K562 (cell line): ENCODE measurements at regions not wholly inside any gene's neighbourhood (a gene's known extent, or its start where the extent isn't known, plus 50 kb on each side); places are given as distances from the start of the nearest gene placed in this dataset.

Source experiments
- ATAC-seq: fragments of 200-7000 bp; cut with Tn5 transposase; 3 replicates; pipeline ENCODE4 v1.9.1; 2020; ENCODE audit warnings: moderate library complexity
- BruUV-seq: library from RNA; stranded (reverse); fragments of 400-500 nt; replicated peaks from 2 replicates; lab custom pipeline; 2021; lab: Mats Ljungman, UMichigan
- CTCF ChIA-PET: fragments of 300-600 bp; formaldehyde crosslinking; extraction: SDS; loops from one replicate; lab custom pipeline; 2021; ENCODE audit warnings: low intra/inter-chr PET ratio; lab: Yijun Ruan, JAX
- POLR2A ChIA-PET: fragments of 300-600, 350-650 bp; sonication (Branson Sonifier 250); formaldehyde crosslinking; extraction: SDS; loops from one replicate; lab custom pipeline; 2021; ENCODE audit warnings: antibody characterized with exemption, inconsistent platforms; lab: Yijun Ruan, JAX
- DNase-seq, 4 experiments: peaks; one replicate each; pipeline versions ENCODE4 v3.0.0 to v3.0.0-alpha.2; 2011 to 2018; ENCODE audit warnings: low spot score in 3 of 4, mixed read lengths in 3 of 4; ENCODE audit errors: extremely low read depth in 1 of 4
- FAIRE-seq: peaks from 2 replicates; lab custom pipeline; 2011; peaks lifted over from hg19 to GRCh38; lab: Jason Lieb, UNC
- H2AFZ ChIP-seq: 2 replicates; pipeline ENCODE4 v1.6.0; 2011; ENCODE audit warnings: low read depth, low read length, control low read depth, inconsistent platforms
- H3K27ac ChIP-seq: fragments of 200-600 bp; 3 replicates; pipeline ENCODE4 v1.8.0; 2011; ENCODE audit warnings: low read depth, mild to moderate bottlenecking, control low read depth, inconsistent platforms, low read length, moderate library complexity, mixed read lengths; ENCODE audit errors: extremely low read depth
- H3K27me3 ChIP-seq, 2 experiments: fragments of 300-600 bp in 1 of 2; 2 replicates in 1 of 2; 3 replicates in 1 of 2; pipeline versions ENCODE4 v1.6.0 to v1.8.0; 2011; ENCODE audit warnings: inconsistent platforms in 2 of 2, low read length in 2 of 2, mild to moderate bottlenecking in 1 of 2, mixed read lengths in 1 of 2, moderate library complexity in 1 of 2; ENCODE audit not compliant: control insufficient read depth in 2 of 2, insufficient read depth in 2 of 2
- H3K36me3 ChIP-seq: fragments of 300-600 bp; 3 replicates; pipeline ENCODE4 v1.8.0; 2011; ENCODE audit warnings: mild to moderate bottlenecking, low read length, inconsistent platforms; ENCODE audit not compliant: control insufficient read depth, insufficient read depth
- H3K4me1 ChIP-seq, 2 experiments: fragments of 200-600 bp in 1 of 2; replicated peaks in 1 of 2; 2 replicates in 1 of 2; 3 replicates in 1 of 2; pipeline versions ENCODE4 v1.5.1 to v1.8.0; 2011; ENCODE audit warnings: inconsistent platforms in 2 of 2, low read length in 2 of 2, mild to moderate bottlenecking in 1 of 2, mixed read lengths in 1 of 2, moderate library complexity in 1 of 2; ENCODE audit not compliant: control insufficient read depth in 2 of 2, insufficient read depth in 2 of 2
- H3K4me2 ChIP-seq: 2 replicates; pipeline ENCODE4 v1.6.1; 2011; ENCODE audit warnings: low read length, control low read depth, inconsistent platforms, mixed read lengths; ENCODE audit not compliant: insufficient read depth
- H3K4me3 ChIP-seq: fragments of 200-600 bp; sonication (generic), shearing (Covaris generic); 2 replicates; pipeline ENCODE4 v1.5.1; 2016; ENCODE audit warnings: control low read depth, inconsistent platforms
- H3K79me2 ChIP-seq: fragments of 200-600 bp; 3 replicates; pipeline ENCODE4 v1.8.0; 2011; ENCODE audit warnings: low read length, inconsistent platforms; ENCODE audit not compliant: control insufficient read depth, insufficient read depth
- H3K9ac ChIP-seq, 2 experiments: 2 replicates each; pipeline versions ENCODE4 v1.6.0 to v1.6.1; 2011; ENCODE audit warnings: low read depth in 2 of 2, low read length in 2 of 2, control low read depth in 1 of 2, inconsistent platforms in 1 of 2, mild to moderate bottlenecking in 1 of 2, mixed read lengths in 1 of 2; ENCODE audit not compliant: insufficient read depth in 1 of 2
- H3K9me1 ChIP-seq: one replicate; pipeline ENCODE4 v1.6.0; 2011; ENCODE audit warnings: inconsistent platforms, mild to moderate bottlenecking, low read length, moderate library complexity; ENCODE audit not compliant: control insufficient read depth, insufficient read depth
- H3K9me3 ChIP-seq: replicated peaks from 2 replicates; pipeline ENCODE4 v1.5.1; 2011; ENCODE audit warnings: low read depth, low read length, inconsistent platforms; ENCODE audit not compliant: control insufficient read depth, insufficient read depth
- H4K20me1 ChIP-seq: replicated peaks from 2 replicates; pipeline ENCODE4 v1.6.1; 2011; ENCODE audit warnings: low read length, inconsistent platforms, mixed read lengths; ENCODE audit not compliant: control insufficient read depth, insufficient read depth
- SMARCB1 ChIP-seq: IDR thresholded peaks from 2 replicates; pipeline ENCODE4 v1.6.1; 2011; ENCODE audit warnings: improper control_type of control experiment, low read depth; ENCODE audit not compliant: insufficient read length
- ZFX ChIP-seq: sonication (generic); formaldehyde crosslinking; IDR thresholded peaks from 2 replicates; pipeline ENCODE4 v1.8.0; 2022; ENCODE audit warnings: mild to moderate bottlenecking, missing genetic modification reagents, moderate library complexity
- ZNF407 ChIP-seq: fragments of 450-650 bp; IDR thresholded peaks from 2 replicates; pipeline ENCODE4 v1.6.1; 2016; ENCODE audit warnings: low read depth
- WGBS: fragments of 100-300 bp; shearing (Covaris generic); methylation state at CpG from one replicate; pipeline ENCODE4 v1.1.6; 2016; ENCODE audit warnings: low coverage, mixed read lengths; ENCODE audit not compliant: insufficient coverage; ENCODE audit errors: missing lambda C conversion rate; 5-methylcytosine and 5-hydroxymethylcytosine counted together
- in situ Hi-C: fragments of 300-500 bp; cut with MboI; formaldehyde crosslinking; loops from 4 replicates; pipeline ENCODE4 v1.15.0; 2018; ENCODE audit warnings: inconsistent platforms, mixed read lengths
- intact Hi-C: fragments of 100-400 bp; cut with micrococcal nuclease; formaldehyde crosslinking; loops from 2 replicates; pipeline ENCODE4 v1.14.2; 2022

GRCh38 chr12:18146363-18146762, 56.4 kb upstream of the RERGL start:
- Histone ChIP-seq H2AFZ (no peak overlapping the region), H3K4me1 (no peaks in the 10 kb centered on the region), H3K9me3 (no peaks in the 10 kb centered on the region), H3K27me3 (no peaks in the 10 kb centered on the region), H3K4me3 (no peak overlapping the region), H3K9me1 (no peaks in the 10 kb centered on the region), H3K27ac (no peak overlapping the region), H4K20me1 (no peaks in the 10 kb centered on the region), H3K4me2 (no peak overlapping the region), H3K79me2 (no peaks in the 10 kb centered on the region), H3K9ac (no peak overlapping the region), H3K36me3 (no peaks in the 10 kb centered on the region)
- FAIRE-seq, result no peak
- ChIA-PET CTCF (no interaction called here), POLR2A (no interaction called here)
- in situ Hi-C loops (no loop called here), intact Hi-C loops (loop anchor here (10.0 kb wide), 1 partner anchor 78 kb away; no protein-coding TSS in a partner anchor)
- DNase-seq, result no peak
- 6% methylated on average over 3 of the region's 3 CpGs for WGBS
- ATAC-seq, result no peak
- BruUV-seq, result no TSS peak
- TF ChIP-seq ZFX (CRISPR knock-in tag) (no peak), SMARCB1 (no peak), ZNF407 (no peak)
